Glomerular endothelial cell (primary cell): ENCODE measurements at regions not wholly inside any gene's neighbourhood (a gene's known extent, or its start where the extent isn't known, plus 50 kb on each side); places are given as distances from the start of the nearest gene placed in this dataset.
"Not testable (repeated sequence)": the region's sequence is repeated elsewhere in the genome, so short reads cannot be mapped to it uniquely, and the experiment has no call there.

Experiments used
- DNase-seq: peaks from one replicate; pipeline ENCODE4 v3.0.0-alpha.2; 2011; ENCODE audit warnings: low read depth, low spot score; ENCODE audit errors: extremely low read depth

DNA sequence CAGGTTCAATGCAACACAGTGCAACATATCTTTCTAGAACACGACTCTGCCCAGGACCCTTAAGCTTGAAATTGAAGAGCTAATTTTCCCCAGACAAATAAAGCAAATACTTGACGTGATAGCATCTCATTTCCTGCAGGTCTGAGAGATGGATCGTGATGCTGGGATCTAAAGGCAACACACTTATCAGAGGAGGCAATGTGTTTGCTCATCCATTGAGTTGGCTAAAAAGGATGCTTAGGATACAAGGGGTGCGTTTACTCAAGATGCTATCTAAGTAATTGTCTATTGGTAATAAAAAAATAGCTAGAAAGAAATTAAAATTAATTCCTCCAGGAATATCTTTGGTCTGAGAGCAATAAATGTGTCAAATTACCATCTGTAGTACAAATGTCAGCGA lies 129.0 kb downstream of the SOCS6 start:
- DNase-seq = no peak

DNA sequence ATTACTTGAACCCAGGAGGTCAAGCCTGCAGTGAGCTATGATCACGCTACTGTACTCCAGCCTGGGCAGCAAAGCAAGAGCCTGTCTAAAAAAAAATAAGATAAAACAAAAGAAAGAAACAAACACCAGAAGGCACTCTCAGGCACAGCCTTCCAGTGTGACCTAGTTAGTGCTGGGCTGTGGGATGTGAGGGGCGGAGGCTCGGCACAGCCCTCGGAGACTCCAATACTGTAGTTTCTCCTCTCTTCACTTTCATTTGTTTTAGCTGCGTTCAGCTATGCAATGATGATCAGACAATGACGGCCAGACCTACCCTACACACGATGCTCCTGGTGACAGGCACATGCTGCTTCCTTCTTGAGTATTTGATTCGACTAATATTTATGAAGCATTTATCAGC lies 127.7 kb downstream of the SOCS6 start:
- no peak for DNase-seq

DNA sequence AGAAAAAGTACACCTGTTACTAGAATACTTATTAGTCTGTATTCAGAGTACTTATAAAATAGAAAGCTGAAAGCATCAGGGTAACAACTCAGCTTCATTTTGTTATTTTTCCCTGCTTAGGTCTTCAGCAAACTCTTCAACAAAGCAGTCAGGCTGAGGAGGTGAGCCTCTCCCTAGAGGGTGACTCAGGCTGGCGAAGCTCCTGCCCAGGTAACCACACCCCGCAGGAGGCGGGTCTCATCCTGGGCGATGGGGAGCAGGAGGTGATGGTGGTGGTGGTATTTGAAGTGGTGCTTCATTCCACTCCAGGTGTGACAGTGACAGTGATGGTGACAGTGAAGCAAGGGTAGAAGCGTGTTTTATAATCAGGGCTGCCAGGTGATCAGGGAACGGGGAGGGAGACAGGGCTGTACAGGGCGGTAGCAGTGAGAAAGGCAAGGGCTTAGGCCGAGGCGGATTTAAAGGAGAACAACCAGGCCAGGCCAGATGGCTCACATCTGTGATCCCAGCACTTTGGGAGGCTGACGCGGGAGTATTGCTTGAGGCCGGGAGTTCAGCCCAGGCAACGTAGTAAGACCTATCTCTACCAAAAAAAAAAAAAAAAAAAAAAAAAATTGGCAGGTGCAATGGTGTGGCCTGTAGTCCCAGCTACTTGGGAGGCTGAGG lies 127.1 kb downstream of the SOCS6 start:
- DNase-seq = no peak

DNA sequence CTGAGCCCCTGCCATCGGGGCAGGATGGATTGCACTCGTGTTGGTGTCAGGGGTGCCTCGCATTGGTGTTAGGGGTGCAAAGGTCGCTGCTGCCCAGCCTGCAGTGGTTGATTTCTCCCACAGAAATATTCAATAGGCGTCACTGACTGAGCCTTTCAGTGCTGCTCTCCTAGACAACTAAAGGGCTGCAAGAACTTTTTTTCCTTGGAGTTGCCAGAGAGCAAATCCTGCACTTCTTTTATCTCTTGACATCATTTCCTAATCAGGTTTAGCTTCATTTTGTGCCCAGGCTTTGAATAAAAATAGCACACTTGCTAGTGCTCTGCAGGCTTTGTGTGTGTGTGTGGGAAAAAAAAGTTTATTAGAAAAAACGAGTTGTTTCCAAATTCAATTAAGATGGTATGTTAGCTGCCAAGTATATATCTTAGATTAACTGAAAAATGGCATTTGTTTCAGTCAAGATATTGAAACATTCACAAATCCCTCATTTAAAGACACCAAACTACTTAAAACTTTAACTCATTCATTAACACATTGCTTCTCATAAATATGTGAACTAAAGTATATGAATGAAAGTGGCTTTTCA lies 125.6 kb downstream of the SOCS6 start:
- DNase-seq = no peak

DNA sequence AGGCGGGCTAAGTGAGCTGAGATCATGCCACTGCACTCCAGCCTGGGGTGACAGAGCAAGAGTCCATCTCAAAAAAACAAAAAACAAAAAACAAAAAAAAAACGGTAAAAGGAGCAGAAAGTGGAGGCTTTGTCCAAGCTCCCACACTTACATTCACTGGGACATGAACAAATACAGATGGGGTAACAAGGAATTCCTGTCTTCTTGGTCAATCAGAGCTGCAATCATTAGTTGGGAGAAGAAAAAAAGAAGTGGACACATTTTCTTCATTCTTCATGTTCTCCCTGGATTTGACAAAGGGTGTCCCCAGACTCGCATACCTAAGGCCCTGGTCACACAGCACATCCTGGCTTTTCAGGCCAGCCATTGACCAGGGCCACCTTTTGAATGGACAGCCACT lies 124.6 kb downstream of the SOCS6 start:
- DNase-seq = no peak

DNA sequence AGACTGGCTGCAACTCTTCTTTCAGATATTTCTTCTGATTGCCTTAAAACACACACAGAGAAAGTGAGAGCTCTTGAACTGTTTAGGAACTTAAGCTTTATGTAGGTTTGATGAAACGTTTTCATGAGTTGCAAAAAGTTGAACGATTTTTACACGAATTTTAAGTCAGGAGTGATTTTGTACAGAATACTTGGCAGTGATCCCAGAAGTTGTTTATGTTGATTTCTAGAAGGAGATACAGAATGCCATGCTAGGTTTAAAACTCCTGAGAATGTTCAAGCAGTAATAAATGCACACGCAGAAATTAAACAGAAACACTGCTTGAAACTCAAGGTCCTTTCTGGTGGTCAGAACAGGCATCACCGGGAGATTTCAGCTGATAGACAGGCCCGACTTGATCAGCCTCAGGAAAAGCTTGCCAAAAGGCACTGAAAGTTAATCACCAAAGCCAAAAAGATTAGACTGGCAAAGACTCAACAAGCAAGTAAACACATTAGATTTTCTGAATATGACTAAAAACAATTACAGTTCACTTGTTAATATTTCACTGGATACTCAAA lies 123.1 kb downstream of the SOCS6 start:
- DNase-seq = no peak

DNA sequence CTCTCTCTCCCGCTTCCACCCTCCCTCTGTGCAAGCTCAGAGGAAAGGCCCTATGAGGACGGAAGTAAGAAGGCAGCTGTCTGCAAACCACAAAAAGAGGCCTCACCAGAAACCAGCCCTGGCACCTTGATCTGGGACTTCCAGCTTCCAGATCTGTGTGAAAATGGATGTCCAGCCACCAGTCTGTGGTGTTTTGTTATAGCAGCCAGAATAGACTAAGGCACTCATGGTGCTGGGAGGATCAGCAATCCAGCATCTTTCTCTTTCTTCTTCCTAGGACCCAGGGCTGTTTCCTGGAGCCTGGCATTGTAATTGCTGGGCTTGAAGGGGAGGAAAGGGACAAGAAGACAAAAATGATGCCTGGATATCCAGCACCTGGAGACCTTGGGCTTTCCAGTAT lies 122.5 kb downstream of the SOCS6 start:
- DNase-seq = no peak

DNA sequence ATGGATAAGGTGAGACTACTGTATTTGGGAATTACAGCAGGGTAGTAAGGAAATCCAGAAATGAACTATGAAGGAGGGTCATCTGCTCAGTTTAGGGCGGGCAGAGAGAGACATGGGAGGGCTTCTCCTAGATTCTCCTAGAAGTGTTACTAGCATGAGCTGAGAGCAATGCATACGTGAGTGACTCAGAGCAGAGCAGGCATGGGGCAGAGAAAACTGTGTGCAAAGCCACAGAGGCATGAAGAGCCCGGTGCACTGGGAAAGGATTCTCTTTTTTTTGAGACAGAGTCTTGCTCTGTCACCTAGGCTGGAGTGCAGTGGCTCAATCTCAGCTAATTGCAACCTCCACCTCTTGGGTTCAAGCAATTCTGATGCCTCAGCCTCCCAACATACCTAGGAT lies 116.2 kb downstream of the SOCS6 start:
- DNase-seq = no peak

DNA sequence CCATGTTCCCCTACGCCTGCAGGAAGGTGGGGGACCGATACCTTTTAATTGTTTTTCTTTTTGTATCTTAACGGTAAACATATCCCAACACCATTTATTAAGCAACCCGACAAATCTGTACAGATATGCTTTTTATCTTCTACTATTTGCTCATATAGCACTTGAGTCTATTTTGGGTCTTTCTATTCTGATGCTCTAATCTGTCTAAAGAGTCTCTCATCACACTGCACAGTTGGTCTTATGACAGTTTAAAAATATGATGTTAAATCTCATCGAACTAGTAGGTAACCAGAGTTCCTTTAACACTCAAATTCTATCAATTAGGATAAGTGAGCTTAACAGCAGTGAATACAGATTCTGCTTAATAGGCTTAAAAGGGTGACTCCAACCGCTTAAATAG lies 111.6 kb downstream of the SOCS6 start:
- no peak for DNase-seq

DNA sequence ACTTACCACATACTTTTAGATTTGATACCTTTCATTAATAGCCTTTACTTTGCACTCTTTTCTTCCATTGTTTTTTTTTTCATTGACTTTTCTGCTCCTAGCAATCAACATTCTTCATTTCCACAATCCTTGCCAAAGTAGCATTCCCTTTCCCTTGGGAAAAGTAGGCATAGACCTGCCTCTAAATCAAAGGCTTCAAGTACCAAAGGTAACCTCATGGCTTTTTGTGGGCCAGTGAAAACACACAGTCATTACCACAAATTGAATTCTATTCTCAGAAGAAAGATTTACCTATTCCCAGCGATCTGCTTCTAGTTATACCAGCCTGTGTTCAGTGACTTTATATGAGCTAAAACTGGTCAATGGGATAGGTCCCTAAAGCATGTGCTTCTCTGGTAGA lies 109.2 kb downstream of the SOCS6 start:
- no peak for DNase-seq

DNA sequence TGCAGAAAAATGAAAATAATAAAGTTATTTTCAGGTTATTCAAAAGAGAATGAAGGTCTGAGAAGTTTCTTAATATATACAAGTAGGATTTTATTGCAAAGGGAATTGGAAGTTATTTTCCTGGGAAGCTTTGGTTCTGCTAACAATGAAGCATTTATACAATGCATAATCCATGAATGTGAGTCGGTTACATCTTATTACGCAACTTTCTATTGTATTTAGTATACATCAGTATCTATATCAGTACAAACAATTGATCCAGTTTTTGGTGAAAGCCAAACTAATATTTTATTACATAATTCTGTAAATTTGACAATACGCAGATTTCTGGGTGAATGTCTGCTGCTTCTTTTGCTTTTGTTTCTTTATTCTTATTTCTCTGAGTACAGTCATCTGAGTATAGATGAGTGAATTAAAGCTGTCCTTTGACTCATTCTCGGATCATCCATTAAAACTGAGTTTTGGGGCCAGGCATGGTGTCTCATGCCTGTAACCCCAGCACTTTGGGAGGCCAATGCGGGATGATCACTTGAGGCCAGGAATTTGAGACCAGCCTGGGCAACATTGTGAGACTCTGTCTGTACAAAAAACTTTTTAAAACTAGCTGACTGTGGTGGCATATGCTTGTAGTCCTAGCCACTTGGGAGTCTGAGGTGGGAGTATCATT lies 108.5 kb downstream of the SOCS6 start:
- no peak for DNase-seq

DNA sequence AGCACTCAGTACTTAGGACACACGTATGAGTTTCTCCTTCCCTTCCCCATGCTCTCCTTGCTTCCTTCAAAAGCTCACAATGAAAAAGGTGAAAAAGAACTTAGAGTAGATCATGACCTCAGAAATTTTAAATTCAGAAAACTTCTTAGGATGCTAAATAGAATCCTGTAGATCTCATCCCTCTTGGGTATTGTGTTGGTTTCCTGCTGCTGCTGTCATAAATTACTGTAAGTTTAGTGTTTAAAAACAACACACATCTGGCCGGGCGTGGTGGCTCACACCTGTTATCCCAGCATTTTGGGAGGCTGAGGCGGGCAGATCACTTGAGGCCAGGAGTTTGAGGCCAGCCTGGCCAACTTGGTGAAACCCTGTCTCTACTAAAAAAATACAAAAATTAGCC lies 106.9 kb downstream of the SOCS6 start:
- DNase-seq = not testable (repeated sequence)

DNA sequence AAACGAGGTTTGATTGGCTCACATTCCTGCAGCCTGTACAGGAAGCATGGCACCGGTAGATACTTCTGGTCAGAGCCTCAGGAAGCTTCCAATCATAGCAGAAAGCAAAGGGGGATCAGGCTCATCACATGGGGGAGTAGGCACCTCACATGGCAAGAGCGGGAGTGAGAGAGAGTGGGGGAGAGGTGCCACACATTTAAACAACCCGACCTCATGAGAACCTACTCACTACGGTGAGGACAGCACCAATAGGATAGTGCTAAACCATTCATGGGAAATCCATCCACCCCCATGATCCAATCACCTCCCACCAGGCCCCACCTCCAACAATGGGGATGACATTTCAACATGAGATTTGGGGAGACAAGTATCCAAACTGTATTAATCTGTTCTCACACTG lies 105.8 kb downstream of the SOCS6 start:
- no peak for DNase-seq

DNA sequence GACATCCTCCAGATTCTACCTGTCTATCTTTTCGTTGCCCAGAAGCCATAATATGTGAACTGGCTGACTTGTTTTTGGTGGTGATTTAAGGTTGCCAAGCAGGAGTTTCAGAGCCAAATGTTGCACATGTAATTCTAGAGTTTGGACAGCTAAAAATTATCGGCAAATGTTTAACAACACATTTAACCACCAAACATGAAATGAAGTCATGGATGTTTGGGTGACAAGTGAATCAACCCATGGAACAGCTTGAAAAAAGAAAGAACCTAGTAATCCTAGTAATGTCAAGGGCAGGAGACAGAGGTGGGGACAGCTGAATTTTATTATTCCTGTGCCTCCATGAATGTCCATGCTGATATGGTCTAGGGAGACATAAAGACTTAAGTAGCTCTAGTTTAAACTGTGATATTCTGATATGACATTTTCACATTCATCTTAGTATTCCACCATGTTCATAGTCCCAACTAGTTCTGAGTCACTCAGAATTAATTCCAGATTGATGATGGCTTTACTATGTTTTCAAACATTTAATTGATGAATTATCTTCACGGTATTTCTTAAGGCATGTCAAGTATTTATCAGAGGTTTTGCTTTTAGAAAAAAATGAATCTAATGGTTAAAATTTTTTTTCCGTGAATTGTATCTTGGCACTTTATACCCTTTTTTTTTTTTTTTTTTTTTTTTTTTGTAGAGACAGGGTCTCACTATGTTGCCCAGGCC lies 101.7 kb downstream of the SOCS6 start:
- DNase-seq = no peak

DNA sequence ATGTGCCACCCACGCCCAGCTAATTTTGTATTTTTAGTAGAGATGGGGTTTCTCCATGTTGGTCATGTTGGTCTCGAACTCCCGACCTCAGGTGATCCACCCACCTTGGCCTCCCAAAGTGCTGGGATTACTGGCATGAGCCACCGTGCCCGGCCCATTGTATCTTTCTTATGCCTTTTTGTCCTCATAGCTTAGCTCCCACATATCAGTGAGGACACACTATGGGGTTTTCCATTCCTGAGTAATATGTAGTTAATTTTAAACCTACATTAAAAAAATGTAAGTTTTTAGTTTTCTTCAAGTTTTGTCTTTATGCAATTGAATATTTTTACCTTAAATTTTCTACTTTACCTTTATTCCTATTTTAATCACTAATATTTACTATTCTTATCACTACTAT lies 100.2 kb downstream of the SOCS6 start:
- not testable (repeated sequence) for DNase-seq

DNA sequence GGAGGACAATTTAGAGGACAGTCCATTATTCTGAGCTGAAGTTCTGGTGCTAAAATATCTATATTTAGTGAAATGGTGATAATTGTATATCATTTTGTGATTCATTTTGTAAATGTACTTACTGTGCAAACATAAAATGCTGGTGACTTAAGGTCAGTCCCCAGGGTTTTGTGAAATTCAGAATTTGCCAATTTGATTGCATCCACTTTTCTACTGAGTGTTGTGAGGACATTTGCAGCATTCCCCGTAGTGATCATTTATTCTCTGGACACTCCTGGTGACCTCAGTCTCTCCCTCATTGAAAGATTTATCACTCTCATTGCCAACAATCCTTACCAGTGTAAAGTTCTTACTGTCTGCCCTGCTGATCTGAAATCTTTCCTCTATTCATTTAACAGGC lies 98.2 kb downstream of the SOCS6 start:
- DNase-seq = no peak

DNA sequence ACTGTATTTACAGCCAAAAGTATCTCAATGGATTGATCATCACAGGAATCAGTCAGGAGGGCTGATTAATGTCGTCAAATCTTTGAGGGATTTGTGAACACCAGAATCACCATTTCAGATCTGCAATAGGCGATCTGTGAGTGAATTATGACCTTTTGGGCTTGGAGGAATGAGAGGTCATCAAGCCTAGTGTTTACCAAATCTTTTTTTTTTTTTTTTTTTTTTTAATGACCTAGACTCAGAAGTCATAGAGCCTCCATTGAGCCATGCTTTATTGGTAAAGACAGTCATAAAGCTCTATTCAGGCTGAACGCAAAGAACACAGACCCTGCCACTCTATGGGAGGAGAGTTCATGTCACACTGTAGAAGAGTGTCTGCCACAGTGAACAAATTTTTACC lies 97.7 kb downstream of the SOCS6 start:
- DNase-seq = no peak

DNA sequence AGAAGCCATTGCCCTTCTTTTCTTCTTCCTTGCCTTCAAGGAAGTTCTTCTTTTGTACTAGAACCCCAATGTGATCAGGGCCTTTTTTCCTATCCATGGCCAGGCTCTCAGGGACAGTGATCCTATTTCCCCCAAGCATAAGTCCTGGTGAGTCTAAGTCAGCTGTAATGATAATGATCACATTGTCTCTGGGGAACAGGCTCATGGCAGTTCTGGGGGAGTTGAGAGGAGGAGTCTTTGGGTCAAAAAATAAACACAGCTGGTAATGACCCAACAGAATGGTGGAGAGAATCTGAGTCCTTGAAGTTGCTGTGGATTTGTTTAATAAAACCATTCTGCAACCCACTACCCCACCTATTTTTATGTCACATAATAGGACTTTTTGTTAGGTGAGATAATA lies 96.6 kb downstream of the SOCS6 start:
- DNase-seq = no peak

DNA sequence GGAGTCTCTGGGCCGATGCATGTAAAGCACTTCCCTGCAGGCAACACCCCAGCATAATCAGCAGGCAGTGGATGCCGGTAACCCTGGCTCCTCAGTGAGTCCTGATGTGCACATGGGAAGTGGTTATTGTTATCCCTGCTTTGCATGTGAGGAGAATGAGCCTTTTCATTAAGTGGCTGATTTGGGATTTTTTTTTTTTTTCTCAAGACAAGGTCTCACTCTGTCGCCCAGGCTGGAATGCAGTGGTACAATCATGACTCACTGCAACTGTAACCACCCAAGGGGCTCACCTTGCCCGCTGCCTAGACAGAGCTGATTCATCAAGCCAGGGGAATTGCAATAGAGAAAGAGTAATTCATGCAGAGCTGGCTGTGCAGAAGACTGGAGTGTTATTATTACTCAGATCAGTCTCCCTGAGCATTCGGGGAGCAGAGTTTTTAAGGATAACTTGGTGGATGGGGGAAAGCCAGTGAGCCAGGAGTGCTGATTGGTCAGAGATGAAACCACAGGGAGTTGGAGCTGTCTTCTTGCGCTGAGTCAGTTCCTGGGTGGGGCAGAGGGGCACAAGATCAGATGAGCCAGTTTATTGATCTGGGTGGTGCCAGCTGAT lies 95.4 kb downstream of the SOCS6 start:
- no peak for DNase-seq

DNA sequence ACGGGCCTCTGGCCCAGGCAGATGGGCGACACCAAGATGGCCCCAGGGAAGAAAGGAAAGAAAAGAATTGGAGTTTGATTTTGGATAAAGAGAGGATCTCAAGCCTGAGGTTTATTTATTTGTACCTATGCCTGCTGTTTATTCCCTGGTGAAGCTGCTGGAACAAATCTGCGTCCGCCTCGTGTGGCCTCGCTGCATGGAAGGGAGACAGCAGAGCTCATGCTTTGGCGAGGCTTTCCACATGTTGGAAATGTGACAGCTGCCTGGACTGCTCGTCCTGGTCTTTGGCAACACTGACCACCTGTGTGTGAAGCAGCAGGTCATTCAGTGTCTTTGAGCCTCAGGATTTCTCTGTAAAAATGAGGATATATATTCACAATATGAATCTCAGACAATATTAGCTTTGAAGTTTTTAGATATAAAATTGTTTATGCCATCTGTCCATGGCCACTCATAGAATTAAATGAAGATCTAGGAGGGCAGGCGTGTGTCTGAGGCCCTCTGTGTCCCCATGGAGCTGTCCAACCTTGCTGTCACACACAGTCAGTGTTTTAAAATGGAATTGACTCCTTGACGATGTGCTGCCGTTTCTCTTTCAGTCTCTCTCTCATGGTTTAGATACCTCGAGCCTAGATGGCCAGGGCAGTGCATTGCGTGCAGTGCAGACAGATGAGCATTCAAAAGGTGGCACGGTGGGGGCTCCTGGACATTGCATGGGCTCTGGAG lies 94.3 kb downstream of the SOCS6 start:
- DNase-seq = no peak
